OCI-LY7 (cell line): ENCODE measurements at regions not wholly inside any gene's neighbourhood (a gene's known extent, or its start where the extent isn't known, plus 50 kb on each side); places are given as distances from the start of the nearest gene placed in this dataset.
"Not testable (repeated sequence)": the region's sequence is repeated elsewhere in the genome, so short reads cannot be mapped to it uniquely, and the experiment has no call there.

ENCODE experiments used
- BruUV-seq: library from RNA; stranded (reverse); fragments of 400-500 nt; replicated peaks from 2 replicates; lab custom pipeline; 2021; lab: Mats Ljungman, UMichigan
- CTCF ChIA-PET: fragments of 300-600 bp; sonication (Branson Sonifier 250); formaldehyde crosslinking; loops from one replicate; lab custom pipeline; 2022; ENCODE audit warnings: antibody characterized with exemption; ENCODE audit not compliant: unreplicated experiment; lab: Charles Lee
- POLR2A ChIA-PET: fragments of 300-600 bp; sonication (Branson Sonifier 250); formaldehyde crosslinking; loops from one replicate; lab custom pipeline; 2022; ENCODE audit warnings: antibody characterized with exemption; lab: Charles Lee
- DNase-seq: peaks from one replicate; pipeline ENCODE4 v3.0.0-alpha.2; 2015; ENCODE audit warnings: low spot score
- H2AFZ ChIP-seq: fragments of 200-600 bp; sonication (generic), shearing (Covaris generic); 2 replicates; pipeline ENCODE4 v1.6.1; 2014; ENCODE audit warnings: mild to moderate bottlenecking, antibody characterized with exemption, low read length, moderate library complexity
- H3K27ac ChIP-seq: fragments of 200-600 bp; sonication (generic); 2 replicates; pipeline ENCODE4 v1.5.1; 2014; ENCODE audit warnings: mixed run types, low read depth, mild to moderate bottlenecking, moderate library complexity, low read length, inconsistent platforms; ENCODE audit not compliant: poor library complexity, severe bottlenecking
- H3K36me3 ChIP-seq: fragments of 200-600 bp; sonication (generic); 2 replicates; pipeline ENCODE4 v1.6.1; 2014; ENCODE audit warnings: mild to moderate bottlenecking, antibody characterized with exemption, low read length, moderate library complexity, mixed read lengths; ENCODE audit not compliant: insufficient read depth
- H3K4me1 ChIP-seq: fragments of 200-600 bp; sonication (generic); 2 replicates; pipeline ENCODE4 v1.5.1; 2014; ENCODE audit warnings: mild to moderate bottlenecking, low read length; ENCODE audit not compliant: insufficient read depth, poor library complexity, severe bottlenecking
- H3K4me2 ChIP-seq: fragments of 200-600 bp; sonication (generic); 2 replicates; pipeline ENCODE4 v1.6.1; 2014; ENCODE audit warnings: mild to moderate bottlenecking, low read length
- H3K4me3 ChIP-seq: fragments of 200-600 bp; sonication (generic); 2 replicates; pipeline ENCODE4 v1.5.1; 2014; ENCODE audit warnings: mild to moderate bottlenecking, low read depth, low read length; ENCODE audit not compliant: poor library complexity, severe bottlenecking
- H3K79me2 ChIP-seq: fragments of 200-600 bp; sonication (generic); 2 replicates; pipeline ENCODE4 v1.6.1; 2016; ENCODE audit warnings: low read depth, mild to moderate bottlenecking, low read length, moderate library complexity, mixed read lengths; ENCODE audit not compliant: insufficient read depth
- H3K9me2 ChIP-seq: fragments of 200-600 bp; sonication (generic); 2 replicates; pipeline ENCODE4 v1.6.1; 2016; ENCODE audit warnings: mild to moderate bottlenecking, low read length, mixed read lengths; ENCODE audit not compliant: insufficient read depth
- H3K9me3 ChIP-seq: fragments of 200-600 bp; sonication (generic); 2 replicates; pipeline ENCODE4 v1.6.1; 2014; ENCODE audit warnings: mild to moderate bottlenecking, mixed run types, low read length, mixed read lengths
- H4K20me1 ChIP-seq: fragments of 200-600 bp; sonication (generic); 2 replicates; pipeline ENCODE4 v1.6.1; 2014; ENCODE audit warnings: mild to moderate bottlenecking, antibody characterized with exemption, low read length, moderate library complexity, mixed read lengths; ENCODE audit not compliant: insufficient read depth
- CTCF ChIP-seq: fragments of 200-600 bp; sonication (generic); conservative IDR thresholded peaks from 2 replicates; pipeline ENCODE4 v1.5.1; 2014; ENCODE audit warnings: mild to moderate bottlenecking, antibody characterized with exemption, low read length, moderate library complexity, mixed read lengths
- EZH2phosphoT487 ChIP-seq: fragments of 200-600 bp; sonication (generic); IDR thresholded peaks from 2 replicates; pipeline ENCODE4 v1.6.1; 2018; ENCODE audit warnings: low read depth, borderline replicate concordance, mild to moderate bottlenecking, mixed run types, antibody characterized with exemption, low read length, moderate library complexity, mixed read lengths
- intact Hi-C: fragments of 100-400 bp; cut with micrococcal nuclease; formaldehyde crosslinking; loops from one replicate; pipeline ENCODE4 v1.10.0; 2022; ENCODE audit not compliant: unreplicated experiment

- no peaks in the 10 kb centered on the region for H3K9me3 ChIP-seq
- POLR2A ChIA-PET, result no interaction called here
- H3K36me3 ChIP-seq, result no peaks in the 10 kb centered on the region
- H3K79me2 ChIP-seq, result no peaks in the 10 kb centered on the region
- no peaks in the 10 kb centered on the region for H4K20me1 ChIP-seq
- H3K4me2 ChIP-seq, result no peak overlapping the region
- no TSS peak for BruUV-seq
- TF ChIP-seq CTCF (no peak), EZH2phosphoT487 (no peak)
- H3K4me1 ChIP-seq, result no peaks in the 10 kb centered on the region
- DNase-seq, result no peak
- H3K9me2 ChIP-seq, result no peaks in the 10 kb centered on the region
- CTCF ChIA-PET, result no interaction called here
- no peak overlapping the region for H2AFZ ChIP-seq
- intact Hi-C loops, result no loop called here
- H3K27ac ChIP-seq, result no peak overlapping the region
- H3K4me3 ChIP-seq, result no peak overlapping the region
Measured at GRCh38 chr17:74130841-74131240, 72.6 kb upstream of the RPL38 start.

GRCh38 chr17:74132354-74132753 is 71.1 kb upstream of the RPL38 start:
- no peaks in the 10 kb centered on the region for H3K4me1 ChIP-seq
- H4K20me1 ChIP-seq, result no peaks in the 10 kb centered on the region
- H2AFZ ChIP-seq, result no peak overlapping the region
- no TSS peak for BruUV-seq
- H3K4me3 ChIP-seq, result no peak overlapping the region
- no peaks in the 10 kb centered on the region for H3K9me3 ChIP-seq
- no peak overlapping the region for H3K4me2 ChIP-seq
- no peaks in the 10 kb centered on the region for H3K79me2 ChIP-seq
- ChIA-PET CTCF (no interaction called here), POLR2A (no interaction called here)
- TF ChIP-seq CTCF (no peak), EZH2phosphoT487 (no peak)
- intact Hi-C loops, result no loop called here
- H3K36me3 ChIP-seq, result no peaks in the 10 kb centered on the region
- DNase-seq, result no peak
- no peak overlapping the region for H3K27ac ChIP-seq
- no peaks in the 10 kb centered on the region for H3K9me2 ChIP-seq

DNA sequence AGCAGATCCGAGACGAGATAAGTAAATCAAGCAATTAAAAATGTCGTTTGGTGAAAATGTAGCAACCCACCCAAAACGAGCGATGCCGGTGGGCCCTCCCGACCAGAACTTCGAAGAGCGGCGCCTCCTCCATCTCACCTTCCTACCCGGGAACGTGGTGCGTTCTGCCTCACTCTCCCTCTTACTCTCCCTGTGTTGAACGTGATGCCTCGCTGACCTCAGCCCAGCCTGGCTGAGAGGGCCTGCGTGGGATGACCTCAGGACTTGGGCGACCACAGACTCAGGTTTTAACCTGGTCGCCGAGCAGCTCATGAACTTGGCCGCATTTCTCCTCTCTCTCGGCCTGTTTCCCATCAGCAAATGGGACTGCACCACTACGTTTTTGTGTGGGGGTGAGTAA is 69.7 kb upstream of the RPL38 start:
- intact Hi-C loops, result no loop called here
- TF ChIP-seq CTCF (no peak), EZH2phosphoT487 (no peak)
- no peak overlapping the region for H3K4me2 ChIP-seq
- no peaks in the 10 kb centered on the region for H3K4me1 ChIP-seq
- BruUV-seq, result no TSS peak
- no peak overlapping the region for H3K4me3 ChIP-seq
- H3K9me3 ChIP-seq, result no peaks in the 10 kb centered on the region
- ChIA-PET POLR2A (no interaction called here), CTCF (no interaction called here)
- H4K20me1 ChIP-seq, result no peaks in the 10 kb centered on the region
- no peaks in the 10 kb centered on the region for H3K9me2 ChIP-seq
- no peak for DNase-seq
- no peaks in the 10 kb centered on the region for H3K36me3 ChIP-seq
- no peak overlapping the region for H3K27ac ChIP-seq
- no peaks in the 10 kb centered on the region for H3K79me2 ChIP-seq
- no peak overlapping the region for H2AFZ ChIP-seq

DNA sequence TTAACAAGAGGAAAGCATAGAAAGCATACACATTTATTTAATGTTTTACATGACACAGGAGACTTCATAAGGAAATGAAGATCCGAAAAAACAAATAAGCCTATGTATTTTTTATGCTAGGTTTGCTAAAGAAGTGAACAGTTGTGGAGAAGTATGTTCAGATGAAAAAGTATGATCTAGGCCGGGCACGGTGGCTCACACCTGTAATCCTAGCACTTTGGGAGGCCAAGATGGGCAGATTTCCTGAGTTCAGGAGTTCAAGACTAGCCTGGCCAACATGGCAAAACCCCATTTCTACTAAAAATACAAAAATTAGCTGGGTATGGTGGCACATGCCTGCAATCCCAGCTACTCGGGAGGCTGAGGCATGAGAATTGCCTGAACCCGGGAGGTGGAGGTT is 69.2 kb upstream of the RPL38 start:
- H3K79me2 ChIP-seq, H2AFZ ChIP-seq, DNase-seq, H3K36me3 ChIP-seq, intact Hi-C loops, H3K9me3 ChIP-seq, H3K4me2 ChIP-seq, H3K4me3 ChIP-seq, BruUV-seq, CTCF ChIA-PET, POLR2A ChIA-PET, H3K9me2 ChIP-seq, H3K4me1 ChIP-seq, H3K27ac ChIP-seq, H4K20me1 ChIP-seq: not testable (repeated sequence)
